ENCODE measurements at regions not wholly inside any gene's neighbourhood (a gene's known extent, or its start where the extent isn't known, plus 50 kb on each side); places are given as distances from the start of the nearest gene placed in this dataset.

DNA sequence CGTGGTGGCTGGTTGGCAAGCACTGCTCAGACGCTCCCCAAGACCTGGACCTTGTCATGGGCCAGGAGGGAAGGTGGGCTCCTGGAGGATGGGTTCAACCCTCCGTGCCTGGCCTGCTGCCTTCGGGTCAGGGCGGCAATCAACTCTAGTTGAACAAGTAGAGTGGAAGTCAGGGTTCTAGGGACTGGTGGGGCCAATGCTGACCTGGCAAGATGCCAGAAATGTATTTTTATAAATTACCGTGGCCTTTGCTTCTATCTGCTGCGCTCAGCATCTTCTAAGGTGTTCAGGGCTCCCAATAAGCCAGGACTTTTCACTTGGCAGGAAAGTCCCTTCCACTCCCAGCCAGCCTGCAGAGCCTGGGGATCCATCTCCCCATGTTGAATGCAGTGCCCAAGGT is 207.1 kb upstream of the N4BP1 start:
- TF ChIP-seq, protein P1, sequence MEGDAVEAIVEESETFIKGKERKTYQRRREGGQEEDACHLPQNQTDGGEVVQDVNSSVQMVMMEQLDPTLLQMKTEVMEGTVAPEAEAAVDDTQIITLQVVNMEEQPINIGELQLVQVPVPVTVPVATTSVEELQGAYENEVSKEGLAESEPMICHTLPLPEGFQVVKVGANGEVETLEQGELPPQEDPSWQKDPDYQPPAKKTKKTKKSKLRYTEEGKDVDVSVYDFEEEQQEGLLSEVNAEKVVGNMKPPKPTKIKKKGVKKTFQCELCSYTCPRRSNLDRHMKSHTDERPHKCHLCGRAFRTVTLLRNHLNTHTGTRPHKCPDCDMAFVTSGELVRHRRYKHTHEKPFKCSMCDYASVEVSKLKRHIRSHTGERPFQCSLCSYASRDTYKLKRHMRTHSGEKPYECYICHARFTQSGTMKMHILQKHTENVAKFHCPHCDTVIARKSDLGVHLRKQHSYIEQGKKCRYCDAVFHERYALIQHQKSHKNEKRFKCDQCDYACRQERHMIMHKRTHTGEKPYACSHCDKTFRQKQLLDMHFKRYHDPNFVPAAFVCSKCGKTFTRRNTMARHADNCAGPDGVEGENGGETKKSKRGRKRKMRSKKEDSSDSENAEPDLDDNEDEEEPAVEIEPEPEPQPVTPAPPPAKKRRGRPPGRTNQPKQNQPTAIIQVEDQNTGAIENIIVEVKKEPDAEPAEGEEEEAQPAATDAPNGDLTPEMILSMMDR (conservative IDR thresholded peaks at IDR 0.05), result no peak
- no peak overlapping the region for H3K27ac ChIP-seq

DNA sequence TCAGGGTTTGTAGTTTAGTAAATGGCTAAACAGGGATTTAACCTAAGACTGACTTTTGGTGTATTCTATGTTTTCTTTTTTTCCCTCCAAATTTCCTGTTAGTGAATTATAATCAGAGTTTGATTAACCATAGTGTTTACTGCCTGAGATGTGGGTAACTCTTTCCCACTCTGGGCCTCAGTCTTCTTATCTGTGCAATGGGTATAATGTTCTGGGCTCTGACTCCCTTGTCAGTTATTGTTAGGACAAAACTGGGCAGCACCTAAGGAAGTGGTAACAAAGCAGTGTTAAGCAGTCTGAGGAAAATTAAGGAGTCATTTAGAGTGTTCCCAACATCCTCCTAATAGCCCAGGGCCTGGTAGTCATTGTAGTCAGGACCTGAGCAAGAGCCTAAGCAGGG is 206.4 kb upstream of the N4BP1 start:
- no peak overlapping the region for H3K27ac ChIP-seq
- TF ChIP-seq, protein P1 (conservative IDR thresholded peaks at IDR 0.05), result no peak

DNA sequence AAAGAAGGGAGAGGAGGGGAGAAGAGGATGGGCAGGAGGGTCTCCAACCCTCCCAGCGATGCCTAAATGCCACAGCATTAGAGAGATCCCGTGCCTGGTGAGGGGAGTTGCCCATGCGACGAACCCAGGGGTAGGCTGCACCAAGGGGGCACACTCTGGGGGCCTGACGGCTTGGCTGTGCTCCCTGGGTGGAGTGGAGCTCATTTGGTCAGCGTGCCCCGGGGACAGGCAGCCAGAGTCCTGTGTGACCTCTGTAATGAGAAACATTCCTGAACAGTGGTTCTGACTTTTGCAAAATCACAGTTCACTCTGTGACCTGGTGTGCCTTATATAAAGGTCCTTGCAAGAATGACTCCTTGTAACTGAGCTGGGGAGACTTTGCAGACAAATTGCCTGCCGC is 205.0 kb upstream of the N4BP1 start:
- TF ChIP-seq, protein P1 (conservative IDR thresholded peaks at IDR 0.05), result no peak
- no peak overlapping the region for H3K27ac ChIP-seq

DNA sequence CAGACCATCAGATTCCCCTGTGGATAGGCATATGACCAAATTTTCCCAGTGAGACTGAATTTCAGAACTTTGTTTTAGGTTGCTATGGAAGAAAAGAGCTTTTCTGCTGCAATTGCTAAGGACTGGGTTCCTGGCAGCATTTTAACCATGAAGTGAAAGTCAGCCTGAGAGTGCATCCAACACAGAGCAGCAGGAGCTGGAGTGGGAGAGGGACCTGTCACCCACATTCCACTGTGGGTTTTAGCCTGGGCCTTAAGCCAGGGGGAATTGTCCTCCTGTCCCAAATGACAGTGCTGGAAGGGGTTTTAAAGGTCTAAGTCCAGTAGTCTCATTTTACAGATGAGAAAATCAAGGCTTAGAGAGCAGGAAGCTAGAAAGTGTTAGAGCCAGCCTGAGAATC is 203.5 kb upstream of the N4BP1 start:
- no peak overlapping the region for H3K27ac ChIP-seq
- TF ChIP-seq, protein P1 (conservative IDR thresholded peaks at IDR 0.05), result no peak

DNA sequence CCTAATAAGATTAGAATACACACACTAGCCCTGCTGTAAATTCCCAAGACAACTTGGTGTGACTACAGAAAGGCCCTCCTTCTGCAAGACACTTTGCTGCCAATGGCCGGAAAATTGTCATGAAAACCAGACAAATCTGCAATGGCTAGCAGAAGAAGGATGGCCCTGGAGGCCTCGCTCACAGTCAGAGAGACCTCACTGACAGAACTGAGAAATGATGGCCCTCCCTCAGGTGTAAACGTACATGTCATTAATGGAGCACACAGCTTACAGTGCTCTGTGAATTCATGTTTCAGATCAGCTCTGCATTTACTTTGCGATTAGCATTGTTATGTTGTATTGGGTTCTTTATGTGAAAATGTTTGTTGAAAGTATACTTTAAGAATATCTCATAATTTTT is 202.9 kb upstream of the N4BP1 start:
- no peak overlapping the region for H3K27ac ChIP-seq
- TF ChIP-seq, protein P1 (conservative IDR thresholded peaks at IDR 0.05), result no peak

DNA sequence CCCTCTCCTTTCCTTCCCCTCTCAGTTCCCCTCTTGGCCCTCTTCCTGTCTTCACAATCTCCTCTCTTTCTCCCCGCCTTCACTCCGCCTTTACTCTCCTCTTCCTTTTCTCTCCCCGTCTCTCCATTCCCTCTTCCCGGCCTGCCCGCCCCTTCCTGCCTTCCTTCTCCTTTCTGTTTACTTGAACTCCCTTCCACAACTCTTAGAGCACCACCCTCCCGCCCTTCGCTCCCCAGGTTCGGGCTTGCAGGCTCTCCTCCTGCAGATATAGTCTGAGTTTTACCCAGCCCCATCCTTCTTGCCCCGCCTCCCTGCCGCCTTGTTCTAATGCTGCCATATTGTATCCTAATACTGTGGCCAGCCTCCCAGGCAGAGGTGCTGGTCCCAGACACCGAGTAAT is 201.5 kb upstream of the N4BP1 start:
- H3K27ac ChIP-seq, result no peak overlapping the region
- TF ChIP-seq, protein P1 (conservative IDR thresholded peaks at IDR 0.05), result no peak

DNA sequence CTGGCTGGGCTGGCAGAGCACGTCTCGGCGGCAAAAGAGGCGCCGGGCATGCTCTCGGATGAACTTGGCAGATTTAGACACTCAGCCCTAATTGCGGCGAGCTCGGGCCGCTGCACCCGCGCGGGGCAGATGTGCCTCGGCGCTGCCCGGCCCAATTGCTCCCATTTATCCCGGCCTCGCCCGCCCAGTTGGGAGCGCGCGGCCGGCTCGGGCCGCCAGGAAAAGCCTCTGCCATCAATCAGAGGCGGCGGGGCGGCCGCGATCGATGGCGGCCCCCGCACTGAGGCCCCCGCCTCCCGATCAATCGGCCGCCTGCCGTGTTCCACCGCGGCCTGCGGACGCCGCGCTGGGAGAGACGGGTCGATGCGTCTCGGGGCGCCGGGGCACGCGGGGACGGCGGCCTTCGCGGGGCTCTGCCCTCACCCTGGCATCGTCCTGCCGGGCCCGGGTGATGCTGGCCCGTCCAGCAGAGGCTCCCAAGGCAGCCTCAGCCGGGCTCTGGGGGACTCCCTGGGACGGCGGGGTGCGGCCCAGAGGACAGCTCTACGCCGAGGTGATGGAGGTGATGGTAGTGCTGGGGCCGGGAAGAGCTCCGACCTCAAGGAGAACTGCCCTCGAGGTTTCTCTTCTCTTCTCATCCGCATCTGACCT is 200.9 kb upstream of the N4BP1 start:
- TF ChIP-seq, protein P1 (conservative IDR thresholded peaks at IDR 0.05), result no peak
- no peak overlapping the region for H3K27ac ChIP-seq
